ENCODE measurements at regions not wholly inside any gene's neighbourhood (a gene's known extent, or its start where the extent isn't known, plus 50 kb on each side); places are given as distances from the start of the nearest gene placed in this dataset.

DNA sequence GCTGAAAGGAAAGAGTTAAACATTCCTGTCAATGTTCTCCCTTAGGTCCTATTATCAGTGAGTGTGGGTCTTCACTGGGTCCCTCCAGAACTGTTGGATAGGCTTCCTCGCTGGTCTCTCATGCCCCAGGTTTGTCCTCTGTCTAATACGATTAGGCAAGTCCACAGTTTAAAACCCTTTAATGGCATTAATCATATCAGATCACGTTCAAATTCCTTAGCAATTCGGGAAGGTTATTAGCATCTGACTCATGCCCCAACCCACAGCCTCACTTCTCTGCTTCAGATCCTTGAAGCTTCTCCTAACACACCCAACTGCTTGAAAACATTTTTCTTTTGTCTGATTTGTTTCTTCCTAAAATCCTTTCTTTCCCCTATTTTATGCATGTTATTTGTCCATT lies 224.3 kb upstream of the ATP10A start:
- no peak overlapping the region for H3K27ac ChIP-seq
- TF ChIP-seq, protein P1, sequence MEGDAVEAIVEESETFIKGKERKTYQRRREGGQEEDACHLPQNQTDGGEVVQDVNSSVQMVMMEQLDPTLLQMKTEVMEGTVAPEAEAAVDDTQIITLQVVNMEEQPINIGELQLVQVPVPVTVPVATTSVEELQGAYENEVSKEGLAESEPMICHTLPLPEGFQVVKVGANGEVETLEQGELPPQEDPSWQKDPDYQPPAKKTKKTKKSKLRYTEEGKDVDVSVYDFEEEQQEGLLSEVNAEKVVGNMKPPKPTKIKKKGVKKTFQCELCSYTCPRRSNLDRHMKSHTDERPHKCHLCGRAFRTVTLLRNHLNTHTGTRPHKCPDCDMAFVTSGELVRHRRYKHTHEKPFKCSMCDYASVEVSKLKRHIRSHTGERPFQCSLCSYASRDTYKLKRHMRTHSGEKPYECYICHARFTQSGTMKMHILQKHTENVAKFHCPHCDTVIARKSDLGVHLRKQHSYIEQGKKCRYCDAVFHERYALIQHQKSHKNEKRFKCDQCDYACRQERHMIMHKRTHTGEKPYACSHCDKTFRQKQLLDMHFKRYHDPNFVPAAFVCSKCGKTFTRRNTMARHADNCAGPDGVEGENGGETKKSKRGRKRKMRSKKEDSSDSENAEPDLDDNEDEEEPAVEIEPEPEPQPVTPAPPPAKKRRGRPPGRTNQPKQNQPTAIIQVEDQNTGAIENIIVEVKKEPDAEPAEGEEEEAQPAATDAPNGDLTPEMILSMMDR (IDR thresholded peaks at IDR 0.05; ENCODE audit: low read depth, low read length) = no peak
- H3K4me3 ChIP-seq = no peak overlapping the region

DNA sequence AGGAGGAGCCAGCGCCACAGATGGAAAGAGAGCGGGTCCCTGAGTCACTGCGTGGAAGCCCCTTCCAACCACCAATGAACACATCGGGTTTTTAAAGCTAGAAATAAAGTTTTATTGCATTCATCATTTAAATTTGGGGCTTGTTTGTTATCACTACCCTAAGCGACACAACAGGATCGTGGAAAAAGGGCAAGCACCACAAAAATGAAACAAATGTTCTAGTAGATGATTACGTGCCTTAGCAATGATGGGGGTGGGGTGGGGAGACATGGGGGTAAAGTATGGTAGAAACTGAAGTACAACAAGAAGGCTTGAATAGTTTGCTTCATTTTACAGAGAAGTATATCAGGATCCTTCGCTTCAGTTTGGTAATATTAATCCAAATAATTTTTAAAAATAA lies 221.6 kb upstream of the ATP10A start:
- no peaks in the 10 kb centered on the region for H3K4me1 ChIP-seq (ENCODE audit: low read depth)
- no peak overlapping the region for H3K27ac ChIP-seq
- H3K27me3 ChIP-seq = no peaks in the 10 kb centered on the region
- H3K36me3 ChIP-seq = no peaks in the 10 kb centered on the region
- DNase-seq (ENCODE audit: low read depth in 1 of 2, low spot score in 1 of 2) = no peak
- no peaks in the 10 kb centered on the region for H3K9me3 ChIP-seq (ENCODE audit: low read depth)
- TF ChIP-seq, protein P1 (IDR thresholded peaks at IDR 0.05; ENCODE audit: low read depth, low read length) = no peak
- H3K4me3 ChIP-seq = no peak overlapping the region

More for the DNA sequence above, 224.3 kb upstream of the ATP10A start:
- H3K27me3 ChIP-seq = no peaks in the 10 kb centered on the region
- H3K9me3 ChIP-seq (ENCODE audit: low read depth) = no peaks in the 10 kb centered on the region
- no peaks in the 10 kb centered on the region for H3K4me1 ChIP-seq (ENCODE audit: low read depth)
- no peaks in the 10 kb centered on the region for H3K36me3 ChIP-seq
- DNase-seq (ENCODE audit: low read depth in 1 of 2, low spot score in 1 of 2) = no peak

DNA sequence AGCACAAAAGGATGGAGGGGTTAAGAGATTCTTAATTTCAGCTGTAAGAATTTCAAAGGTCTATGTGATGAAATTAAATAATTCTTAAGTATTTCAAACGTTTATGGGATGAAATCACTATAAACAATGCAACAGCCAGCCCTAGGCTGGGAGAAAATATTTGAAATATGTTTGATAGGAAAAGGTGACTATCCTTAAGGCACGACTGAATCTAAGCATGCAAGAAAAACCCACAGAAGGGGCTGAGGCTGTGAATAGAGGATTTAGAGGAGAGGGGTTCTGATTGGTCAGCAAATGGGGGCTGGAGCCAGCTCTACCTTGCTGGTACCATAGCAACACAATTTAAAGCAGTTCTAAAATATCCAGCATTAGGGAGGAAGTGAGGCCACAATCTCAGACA lies 220.8 kb upstream of the ATP10A start:
- no peaks in the 10 kb centered on the region for H3K4me1 ChIP-seq (ENCODE audit: low read depth)
- TF ChIP-seq, protein P1 (IDR thresholded peaks at IDR 0.05; ENCODE audit: low read depth, low read length) = no peak
- no peak overlapping the region for H3K27ac ChIP-seq
- H3K9me3 ChIP-seq (ENCODE audit: low read depth) = no peaks in the 10 kb centered on the region
- DNase-seq (ENCODE audit: low read depth in 1 of 2, low spot score in 1 of 2) = peak in 1 of 2 donors; percentile 9
- H3K36me3 ChIP-seq = no peaks in the 10 kb centered on the region
- H3K4me3 ChIP-seq = no peak overlapping the region
- no peaks in the 10 kb centered on the region for H3K27me3 ChIP-seq

DNA sequence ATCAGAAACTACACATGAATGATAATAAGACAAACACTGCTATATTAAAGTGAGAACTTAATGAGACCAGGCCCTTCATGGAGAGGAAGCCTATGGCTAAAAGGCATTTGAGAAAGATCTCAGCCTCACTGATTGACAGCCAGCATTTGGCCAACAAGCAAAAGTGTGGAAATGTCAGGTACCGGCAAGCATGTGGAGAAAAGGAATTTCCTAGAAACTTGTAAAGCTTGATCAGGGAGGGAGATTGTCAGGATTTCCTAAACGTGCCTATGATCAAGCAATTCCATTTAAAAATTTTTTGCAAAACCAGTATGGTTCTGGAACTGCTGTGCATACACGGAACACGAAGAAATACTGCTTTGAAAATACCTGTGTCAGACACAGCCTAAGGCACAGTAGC lies 220.3 kb upstream of the ATP10A start:
- TF ChIP-seq, protein P1 (IDR thresholded peaks at IDR 0.05; ENCODE audit: low read depth, low read length) = no peak
- H3K4me3 ChIP-seq = no peak overlapping the region

GRCh38 chr15:26082221-26083109 lies 219.3 kb upstream of the ATP10A start:
- Histone ChIP-seq H3K27me3 (no peaks in the 10 kb centered on the region), H3K4me1 (ENCODE audit: low read depth) (no peaks in the 10 kb centered on the region), H3K4me3 (peak overlapping the region; percentile 43), H3K27ac (peak overlapping the region; percentile 87), H3K9me3 (ENCODE audit: low read depth) (no peaks in the 10 kb centered on the region), H3K36me3 (no peaks in the 10 kb centered on the region)
- DNase-seq (ENCODE audit: low read depth in 1 of 2, low spot score in 1 of 2) = peak; percentile 96 to 97
- TF ChIP-seq, protein P1 (IDR thresholded peaks at IDR 0.05; ENCODE audit: low read depth, low read length) = no peak

More for the DNA sequence above, 220.3 kb upstream of the ATP10A start:
- Histone ChIP-seq H3K27me3 (no peaks in the 10 kb centered on the region), H3K27ac (no peak overlapping the region), H3K4me1 (ENCODE audit: low read depth) (no peaks in the 10 kb centered on the region), H3K36me3 (no peaks in the 10 kb centered on the region), H3K9me3 (ENCODE audit: low read depth) (no peaks in the 10 kb centered on the region)
- DNase-seq (ENCODE audit: low read depth in 1 of 2, low spot score in 1 of 2) = no peak
